ENCODE measurements at regions not wholly inside any gene's neighbourhood (a gene's known extent, or its start where the extent isn't known, plus 50 kb on each side); places are given as distances from the start of the nearest gene placed in this dataset.

- no peak for TF ChIP-seq ZNF155 (tag by site-specific recombination; IDR thresholded peaks at IDR 0.05)
- TF ChIP-seq KLF10 (tag by site-specific recombination; IDR thresholded peaks at IDR 0.05) = no peak
- no peak for TF ChIP-seq ZNF549 (tag by site-specific recombination; IDR thresholded peaks at IDR 0.05)
- TF ChIP-seq ZNF202 (tag by site-specific recombination; IDR thresholded peaks at IDR 0.05; ENCODE audit: borderline replicate concordance) = no peak
- no peak for TF ChIP-seq ZNF664 (tag by site-specific recombination; IDR thresholded peaks at IDR 0.05)
- TF ChIP-seq ZNF501 (tag by site-specific recombination; IDR thresholded peaks at IDR 0.05) = no peak
- no peak for TF ChIP-seq ZNF596 (tag by site-specific recombination; IDR thresholded peaks at IDR 0.05)
- no peak for TF ChIP-seq YY2 (tag by site-specific recombination; IDR thresholded peaks at IDR 0.05)
- TF ChIP-seq PATZ1 (tag by site-specific recombination; IDR thresholded peaks at IDR 0.05) = no peak
- no peak for TF ChIP-seq BCL11B (tag by site-specific recombination; IDR thresholded peaks at IDR 0.05; ENCODE audit: low read depth)
- TF ChIP-seq ZNF426 (tag by site-specific recombination; IDR thresholded peaks at IDR 0.05) = no peak
- no peak for TF ChIP-seq ZNF785 (tag by site-specific recombination; IDR thresholded peaks at IDR 0.05)
- no peak for TF ChIP-seq ZNF670 (tag by site-specific recombination; IDR thresholded peaks at IDR 0.05; ENCODE audit: low read depth)
- no peak for TF ChIP-seq REST (tag by site-specific recombination; IDR thresholded peaks at IDR 0.05)
- no peak for TF ChIP-seq BCL6B (tag by site-specific recombination; IDR thresholded peaks at IDR 0.05)
- TF ChIP-seq ZNF747 (tag by site-specific recombination; IDR thresholded peaks at IDR 0.05) = no peak
- TF ChIP-seq ZNF433 (tag by site-specific recombination; IDR thresholded peaks at IDR 0.05; ENCODE audit: low read depth) = no peak
- no peaks in the 10 kb centered on the region for H3K36me3 ChIP-seq (ENCODE audit: control insufficient read depth in 2 of 2, insufficient read depth in 1 of 2, low read length in 2 of 2)
- POLR2A ChIA-PET = no interaction called here
- H3K4me3 ChIP-seq (ENCODE audit: low read depth, low read length) = no peak overlapping the region
- no peak overlapping the region for H3K27ac ChIP-seq (ENCODE audit: extremely low read depth, low read depth, low read length)
- peaks cover 7% of the 10 kb centered on the region for H3K4me1 ChIP-seq (ENCODE audit: control insufficient read depth, insufficient read depth, low read length)
- H3K9me3 ChIP-seq (ENCODE audit: control insufficient read depth, insufficient read depth, low read depth, low read length) = no peaks in the 10 kb centered on the region
- CTCF ChIA-PET = interaction anchor here (0.6 to 3.1 kb wide), 5 partner anchors 11 to 384 kb away, joined by 3 to 17 read pairs (median 3); no protein-coding TSS in a partner anchor
Measured at GRCh38 chr3:25035526-25035925, 392.5 kb upstream of the RARB start.

GRCh38 chr3:25036633-25037032, 391.4 kb upstream of the RARB start:
- 0 out of 2 replicates have a peak, but pooled peaks have one; percentile 32 for TF ChIP-seq MZF1 (tag by site-specific recombination; IDR thresholded peaks at IDR 0.05; ENCODE audit: borderline replicate concordance)
- TF ChIP-seq HOXA7 (CRISPR knock-in tag; IDR thresholded peaks at IDR 0.05; ENCODE audit: borderline replicate concordance) = no peak
- TF ChIP-seq ZNF10 (tag by site-specific recombination; IDR thresholded peaks at IDR 0.05) = no peak
- H3K4me1 ChIP-seq (ENCODE audit: control insufficient read depth, insufficient read depth, low read length) = peaks cover 7% of the 10 kb centered on the region
- H3K36me3 ChIP-seq (ENCODE audit: control insufficient read depth in 2 of 2, insufficient read depth in 1 of 2, low read length in 2 of 2) = no peaks in the 10 kb centered on the region
- no peak overlapping the region for H3K27ac ChIP-seq (ENCODE audit: extremely low read depth, low read depth, low read length)
- POLR2A ChIA-PET = no interaction called here
- H3K4me3 ChIP-seq (ENCODE audit: low read depth, low read length) = no peak overlapping the region
- CTCF ChIA-PET = no interaction called here
- no peaks in the 10 kb centered on the region for H3K9me3 ChIP-seq (ENCODE audit: control insufficient read depth, insufficient read depth, low read depth, low read length)

Measured in HEK293 (cell line).